ENCODE measurements at regions not wholly inside any gene's neighbourhood (a gene's known extent, or its start where the extent isn't known, plus 50 kb on each side); places are given as distances from the start of the nearest gene placed in this dataset.

GRCh38 chr1:192067360-192067759 is 90.9 kb upstream of the RGS18 start:
- Histone ChIP-seq H3K4me1 (ENCODE audit: control insufficient read depth in 1 of 2, low read depth in 2 of 2) (no peaks in the 10 kb centered on the region), H3K27me3 (replicated peaks; ENCODE audit: insufficient read depth) (no peaks in the 10 kb centered on the region), H3K27ac (no peak overlapping the region), H3K4me3 (no peak overlapping the region), H3K9me3 (no peaks in the 10 kb centered on the region), H3K36me3 (no peaks in the 10 kb centered on the region)
- no peak for DNase-seq (ENCODE audit: low spot score)
- no peak for ATAC-seq (ENCODE audit: insufficient number of reproducible peaks, low FRiP score, low read depth)
- no peak for TF ChIP-seq CTCF (IDR thresholded peaks at IDR 0.05)

- H3K36me3 ChIP-seq, result no peaks in the 10 kb centered on the region
- no peak overlapping the region for H3K4me3 ChIP-seq
- H3K27me3 ChIP-seq (replicated peaks; ENCODE audit: insufficient read depth), result no peaks in the 10 kb centered on the region
- H3K4me1 ChIP-seq (ENCODE audit: control insufficient read depth in 1 of 2, low read depth in 2 of 2), result no peaks in the 10 kb centered on the region
- H3K9me3 ChIP-seq, result no peaks in the 10 kb centered on the region
- no peak for DNase-seq (ENCODE audit: low spot score)
- ATAC-seq (ENCODE audit: insufficient number of reproducible peaks, low FRiP score, low read depth), result no peak
- no peak overlapping the region for H3K27ac ChIP-seq
- no peak for TF ChIP-seq CTCF (IDR thresholded peaks at IDR 0.05)
Measured at GRCh38 chr1:192070213-192070612, 88.0 kb upstream of the RGS18 start.

DNA sequence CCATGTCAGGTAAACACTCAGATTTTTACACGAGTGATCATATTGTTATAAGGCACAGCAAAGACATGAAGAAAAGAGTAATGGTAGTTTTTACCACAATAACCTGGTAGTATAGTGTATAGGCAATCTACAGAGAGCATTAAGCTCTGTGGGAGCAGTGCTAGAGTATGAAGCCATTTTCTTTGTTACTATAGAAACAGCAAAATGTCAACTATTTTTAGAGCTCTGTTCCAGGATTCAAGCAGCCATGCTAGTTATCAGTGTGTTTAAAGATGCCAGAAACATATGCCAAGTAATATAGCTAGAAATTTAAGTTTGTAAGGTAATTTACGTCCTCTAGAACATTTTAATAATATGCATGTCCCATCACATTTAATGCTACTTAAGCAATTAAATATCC is 77.6 kb upstream of the RGS18 start:
- ATAC-seq (ENCODE audit: insufficient number of reproducible peaks, low FRiP score, low read depth), result no peak
- Histone ChIP-seq H3K4me1 (ENCODE audit: control insufficient read depth in 1 of 2, low read depth in 2 of 2) (no peaks in the 10 kb centered on the region), H3K27ac (no peak overlapping the region), H3K27me3 (replicated peaks; ENCODE audit: insufficient read depth) (no peaks in the 10 kb centered on the region), H3K4me3 (no peak overlapping the region), H3K36me3 (no peaks in the 10 kb centered on the region), H3K9me3 (no peaks in the 10 kb centered on the region)
- no peak for TF ChIP-seq CTCF (IDR thresholded peaks at IDR 0.05)
- no peak for DNase-seq (ENCODE audit: low spot score)

- no peak for ATAC-seq (ENCODE audit: insufficient number of reproducible peaks, low FRiP score, low read depth)
- H3K36me3 ChIP-seq, result no peaks in the 10 kb centered on the region
- no peak for DNase-seq (ENCODE audit: low spot score)
Measured at GRCh38 chr1:192081359-192081758, 76.9 kb upstream of the RGS18 start.

GRCh38 chr1:192086644-192087043 is 71.6 kb upstream of the RGS18 start:
- no peak overlapping the region for H3K27ac ChIP-seq
- no peak for TF ChIP-seq CTCF (IDR thresholded peaks at IDR 0.05)
- no peaks in the 10 kb centered on the region for H3K4me1 ChIP-seq (ENCODE audit: control insufficient read depth in 1 of 2, low read depth in 2 of 2)
- H3K27me3 ChIP-seq (replicated peaks; ENCODE audit: insufficient read depth), result no peaks in the 10 kb centered on the region
- DNase-seq (ENCODE audit: low spot score) (no peak), ATAC-seq (ENCODE audit: insufficient number of reproducible peaks, low FRiP score, low read depth) (no peak)
- no peak overlapping the region for H3K4me3 ChIP-seq
- no peaks in the 10 kb centered on the region for H3K9me3 ChIP-seq
- H3K36me3 ChIP-seq, result no peaks in the 10 kb centered on the region

More at GRCh38 chr1:192081359-192081758, 76.9 kb upstream of the RGS18 start:
- no peak overlapping the region for H3K27ac ChIP-seq
- no peaks in the 10 kb centered on the region for H3K9me3 ChIP-seq
- no peak for TF ChIP-seq CTCF (IDR thresholded peaks at IDR 0.05)
- H3K4me3 ChIP-seq, result no peak overlapping the region
- no peaks in the 10 kb centered on the region for H3K27me3 ChIP-seq (replicated peaks; ENCODE audit: insufficient read depth)
- H3K4me1 ChIP-seq (ENCODE audit: control insufficient read depth in 1 of 2, low read depth in 2 of 2), result no peaks in the 10 kb centered on the region
